ENCODE measurements at regions not wholly inside any gene's neighbourhood (a gene's known extent, or its start where the extent isn't known, plus 50 kb on each side); places are given as distances from the start of the nearest gene placed in this dataset.

- ChIA-PET CTCF (no interaction called here), POLR2A (no interaction called here)
- intact Hi-C loops (cut with micrococcal nuclease) = no loop called here
- FAIRE-seq (no peak), DNase-seq (ENCODE audit: low read depth, low spot score) (no peak)
- Histone ChIP-seq H3K4me2 (ENCODE audit: insufficient read depth, low read length) (no peak overlapping the region), H2AFZ (ENCODE audit: low read depth, low read length) (no peak overlapping the region), H3K36me3 (ENCODE audit: control insufficient read depth in 2 of 2, extremely low read depth in 1 of 2, insufficient read depth in 2 of 2, low read length in 2 of 2) (no peaks in the 10 kb centered on the region), H3K27ac (ENCODE audit: insufficient read depth, low read depth, low read length) (no peak overlapping the region), H3K9me1 (replicated peaks; ENCODE audit: control insufficient read depth, extremely low read depth, insufficient read depth, low read length) (no peaks in the 10 kb centered on the region), H3K27me3 (ENCODE audit: control insufficient read depth in 2 of 2, insufficient read depth in 2 of 2, low read length in 2 of 2) (no peaks in the 10 kb centered on the region), H3K9ac (replicated peaks; ENCODE audit: extremely low read depth, insufficient read depth, low read length) (no peak overlapping the region), H4K20me1 (replicated peaks; ENCODE audit: control insufficient read depth, extremely low read depth, insufficient read depth, low read length) (no peaks in the 10 kb centered on the region), H3K4me1 (ENCODE audit: control insufficient read depth, extremely low read depth, insufficient read depth, low read length) (no peaks in the 10 kb centered on the region), H3K9me3 (replicated peaks; ENCODE audit: control insufficient read depth, insufficient read depth, low read length) (no peaks in the 10 kb centered on the region), H3K79me2 (ENCODE audit: control insufficient read depth, insufficient read depth, low read length) (no peaks in the 10 kb centered on the region), H3K4me3 (replicated peaks in 1 of 3; ENCODE audit: insufficient read depth in 1 of 3, low read depth in 1 of 3, low read length in 3 of 3) (no peak overlapping the region)
- dilution Hi-C loops (cut with MboI; ENCODE audit: extremely low pct_ligation_motif_present, low sequenced_read_pairs) = no loop called here
- TF ChIP-seq POLR2A (IDR thresholded peaks at IDR 0.05; ENCODE audit: low read depth, low read length) = no peak
- BruUV-seq (replicated peaks) = no TSS peak
Observed at GRCh38 chr2:103153580-103154284, 391.9 kb downstream of the TMEM182 start.

DNA sequence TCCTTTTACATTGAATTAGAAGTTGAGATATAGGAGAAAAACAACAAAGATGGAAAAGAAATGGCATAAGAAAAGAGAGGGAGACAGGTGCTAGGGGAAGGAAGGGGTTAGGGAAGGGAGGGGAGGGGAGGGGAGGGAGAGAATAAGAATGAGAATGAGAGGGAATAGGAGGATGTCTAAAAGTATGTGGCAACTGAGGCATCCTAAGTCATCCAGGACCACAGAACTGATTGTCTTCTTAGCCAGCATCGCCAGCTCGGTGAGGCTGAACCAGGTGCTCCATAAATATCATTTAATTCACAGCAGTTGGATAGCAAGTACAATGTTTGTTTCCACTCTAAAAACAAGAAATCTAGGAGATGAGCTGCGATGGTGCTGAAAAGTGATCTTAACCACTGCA lies 393.5 kb downstream of the TMEM182 start:
- Histone ChIP-seq H3K79me2 (ENCODE audit: control insufficient read depth, insufficient read depth, low read length) (no peaks in the 10 kb centered on the region), H3K27me3 (ENCODE audit: control insufficient read depth in 2 of 2, insufficient read depth in 2 of 2, low read length in 2 of 2) (no peaks in the 10 kb centered on the region), H4K20me1 (replicated peaks; ENCODE audit: control insufficient read depth, extremely low read depth, insufficient read depth, low read length) (no peaks in the 10 kb centered on the region), H3K4me2 (ENCODE audit: insufficient read depth, low read length) (no peak overlapping the region), H3K9ac (replicated peaks; ENCODE audit: extremely low read depth, insufficient read depth, low read length) (no peak overlapping the region), H3K36me3 (ENCODE audit: control insufficient read depth in 2 of 2, extremely low read depth in 1 of 2, insufficient read depth in 2 of 2, low read length in 2 of 2) (no peaks in the 10 kb centered on the region), H3K9me3 (replicated peaks; ENCODE audit: control insufficient read depth, insufficient read depth, low read length) (no peaks in the 10 kb centered on the region), H3K4me3 (replicated peaks in 1 of 3; ENCODE audit: insufficient read depth in 1 of 3, low read depth in 1 of 3, low read length in 3 of 3) (no peak overlapping the region), H2AFZ (ENCODE audit: low read depth, low read length) (no peak overlapping the region), H3K4me1 (ENCODE audit: control insufficient read depth, extremely low read depth, insufficient read depth, low read length) (no peaks in the 10 kb centered on the region), H3K9me1 (replicated peaks; ENCODE audit: control insufficient read depth, extremely low read depth, insufficient read depth, low read length) (no peaks in the 10 kb centered on the region), H3K27ac (ENCODE audit: insufficient read depth, low read depth, low read length) (no peak overlapping the region)
- no TSS peak for BruUV-seq (replicated peaks)
- no peak for TF ChIP-seq MAX (IDR thresholded peaks at IDR 0.05; ENCODE audit: insufficient read depth, insufficient read length)
- no peak for TF ChIP-seq GATA2 (IDR thresholded peaks at IDR 0.05; ENCODE audit: insufficient read depth, insufficient read length, low read depth, low read length)
- TF ChIP-seq JUN (IDR thresholded peaks at IDR 0.05; ENCODE audit: borderline replicate concordance, insufficient read depth, insufficient read length, low read depth) = no peak
- TF ChIP-seq POLR2A (IDR thresholded peaks at IDR 0.05; ENCODE audit: low read depth, low read length) = no peak
- no peak for TF ChIP-seq POLR2AphosphoS5 (IDR thresholded peaks at IDR 0.05; ENCODE audit: insufficient read depth, low read depth, low read length)
- no peak for TF ChIP-seq FOS (IDR thresholded peaks at IDR 0.05; ENCODE audit: borderline replicate concordance, insufficient read depth, low read length)
- TF ChIP-seq EZH2 (IDR thresholded peaks at IDR 0.05; ENCODE audit: borderline replicate concordance, low read depth, low read length, severe bottlenecking) = no peak
- TF ChIP-seq, protein P1, sequence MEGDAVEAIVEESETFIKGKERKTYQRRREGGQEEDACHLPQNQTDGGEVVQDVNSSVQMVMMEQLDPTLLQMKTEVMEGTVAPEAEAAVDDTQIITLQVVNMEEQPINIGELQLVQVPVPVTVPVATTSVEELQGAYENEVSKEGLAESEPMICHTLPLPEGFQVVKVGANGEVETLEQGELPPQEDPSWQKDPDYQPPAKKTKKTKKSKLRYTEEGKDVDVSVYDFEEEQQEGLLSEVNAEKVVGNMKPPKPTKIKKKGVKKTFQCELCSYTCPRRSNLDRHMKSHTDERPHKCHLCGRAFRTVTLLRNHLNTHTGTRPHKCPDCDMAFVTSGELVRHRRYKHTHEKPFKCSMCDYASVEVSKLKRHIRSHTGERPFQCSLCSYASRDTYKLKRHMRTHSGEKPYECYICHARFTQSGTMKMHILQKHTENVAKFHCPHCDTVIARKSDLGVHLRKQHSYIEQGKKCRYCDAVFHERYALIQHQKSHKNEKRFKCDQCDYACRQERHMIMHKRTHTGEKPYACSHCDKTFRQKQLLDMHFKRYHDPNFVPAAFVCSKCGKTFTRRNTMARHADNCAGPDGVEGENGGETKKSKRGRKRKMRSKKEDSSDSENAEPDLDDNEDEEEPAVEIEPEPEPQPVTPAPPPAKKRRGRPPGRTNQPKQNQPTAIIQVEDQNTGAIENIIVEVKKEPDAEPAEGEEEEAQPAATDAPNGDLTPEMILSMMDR (IDR thresholded peaks at IDR 0.05; ENCODE audit: extremely low read depth in 1 of 2, insufficient read depth in 1 of 2, low read depth in 1 of 2, low read length in 2 of 2) = no peak
- no peak for TF ChIP-seq MYC (IDR thresholded peaks at IDR 0.05; ENCODE audit: low read depth, low read length)
- FAIRE-seq (no peak), DNase-seq (ENCODE audit: low read depth, low spot score) (no peak)
- CTCF ChIA-PET = no interaction called here
- dilution Hi-C loops (cut with MboI; ENCODE audit: extremely low pct_ligation_motif_present, low sequenced_read_pairs) (no loop called here), intact Hi-C loops (cut with micrococcal nuclease) (no loop called here)
- POLR2A ChIA-PET = no interaction called here

Data from endothelial cell of umbilical vein (primary cell).